HepG2 (cell line): ENCODE measurements at regions not wholly inside any gene's neighbourhood (a gene's known extent, or its start where the extent isn't known, plus 50 kb on each side); places are given as distances from the start of the nearest gene placed in this dataset.

Experiments
- ATAC-seq: fragments of 200-7000 bp; cut with Tn5 transposase; 3 replicates; pipeline ENCODE4 v1.9.1; 2020; ENCODE audit warnings: mild to moderate bottlenecking, moderate library complexity
- BruUV-seq: library from RNA; stranded (reverse); fragments of 400-500 nt; replicated peaks from 2 replicates; lab custom pipeline; 2021; lab: Mats Ljungman, UMichigan
- CTCF ChIA-PET: fragments of 300-600 bp; formaldehyde crosslinking; extraction: SDS; loops from one replicate; lab custom pipeline; 2021; ENCODE audit warnings: low total read pairs, inconsistent platforms, low intra/inter-chr PET ratio; lab: Yijun Ruan, JAX
- POLR2A ChIA-PET: fragments of 350-600 bp; sonication (Branson Sonifier 250); formaldehyde crosslinking; loops from one replicate; lab custom pipeline; 2020; ENCODE audit warnings: antibody characterized with exemption, inconsistent platforms; lab: Yijun Ruan, JAX
- DNase-seq: peaks from one replicate; pipeline ENCODE4 v3.0.0-alpha.2; 2015; ENCODE audit warnings: low spot score
- FAIRE-seq: peaks from 3 replicates; lab custom pipeline; 2011; peaks lifted over from hg19 to GRCh38; lab: Jason Lieb, UNC
- H2AFZ ChIP-seq: one replicate; pipeline ENCODE4 v1.6.1; 2011; ENCODE audit warnings: low read length, inconsistent platforms
- H3K27ac ChIP-seq: fragments of 300-600 bp; 3 replicates; pipeline ENCODE4 v1.8.0; 2011; ENCODE audit warnings: mixed run types, mild to moderate bottlenecking, mixed read lengths, low read length, inconsistent platforms; ENCODE audit not compliant: insufficient read depth; ENCODE audit errors: extremely low read length
- H3K27me3 ChIP-seq, 2 experiments: fragments of 200-600 bp in 1 of 2; 2 replicates in 1 of 2; 3 replicates in 1 of 2; pipeline versions ENCODE4 v1.6.0 to v1.8.0; 2011; ENCODE audit warnings: low read length in 2 of 2, mild to moderate bottlenecking in 2 of 2, moderate library complexity in 2 of 2, inconsistent platforms in 1 of 2; ENCODE audit not compliant: insufficient read depth in 2 of 2, control insufficient read depth in 1 of 2
- H3K36me3 ChIP-seq, 2 experiments: fragments of 200-600 bp in 1 of 2; replicated peaks in 1 of 2; 2 replicates in 1 of 2; 3 replicates in 1 of 2; pipeline versions ENCODE4 v1.5.1 to v1.8.0; 2011; ENCODE audit warnings: low read length in 2 of 2, inconsistent platforms in 1 of 2; ENCODE audit not compliant: insufficient read depth in 2 of 2, control insufficient read depth in 1 of 2
- H3K4me1 ChIP-seq: 2 replicates; pipeline ENCODE4 v1.5.1; 2012; ENCODE audit warnings: low read length, inconsistent platforms; ENCODE audit not compliant: insufficient read depth
- H3K4me2 ChIP-seq: 2 replicates; pipeline ENCODE4 v1.6.0; 2011; ENCODE audit warnings: low read depth, low read length, inconsistent platforms
- H3K4me3 ChIP-seq, 3 experiments: fragments of 200-600 bp in 1 of 3; sonication (generic), shearing (Covaris generic) in 1 of 3; replicated peaks in 1 of 3; 2 replicates each; pipeline ENCODE4 v1.5.1; 2011 to 2016; ENCODE audit warnings: low read length in 3 of 3, inconsistent platforms in 2 of 3, low read depth in 2 of 3, mild to moderate bottlenecking in 2 of 3, control low read depth in 1 of 3, mixed read lengths in 1 of 3; ENCODE audit not compliant: insufficient read depth in 1 of 3
- H3K79me2 ChIP-seq: one replicate; pipeline ENCODE4 v1.6.1; 2011; ENCODE audit warnings: low read length, inconsistent platforms; ENCODE audit not compliant: insufficient read depth
- H3K9ac ChIP-seq: 2 replicates; pipeline ENCODE4 v1.6.0; 2011; ENCODE audit warnings: mild to moderate bottlenecking, low read depth, low read length, inconsistent platforms; ENCODE audit not compliant: insufficient read depth
- H3K9me3 ChIP-seq: 2 replicates; pipeline ENCODE4 v1.5.1; 2012; ENCODE audit warnings: mild to moderate bottlenecking, low read length
- H4K20me1 ChIP-seq: 2 replicates; pipeline ENCODE4 v1.6.0; 2011; ENCODE audit warnings: inconsistent platforms, mild to moderate bottlenecking, low read length, moderate library complexity; ENCODE audit not compliant: insufficient read depth
- CEBPB ChIP-seq: IDR thresholded peaks from 2 replicates; pipeline ENCODE4 v1.6.1; 2011; ENCODE audit warnings: low read depth, low read length, improper control_type of control experiment, borderline replicate concordance
- FOSL2 ChIP-seq: sonication (generic); formaldehyde crosslinking; IDR thresholded peaks from 2 replicates; pipeline ENCODE4 v1.4.0; 2020; ENCODE audit warnings: missing genetic modification reagents
- GATAD2A ChIP-seq: IDR thresholded peaks from 2 replicates; pipeline ENCODE4 v1.6.1; 2016
- IKZF4 ChIP-seq: sonication (generic); formaldehyde crosslinking; IDR thresholded peaks from 2 replicates; pipeline ENCODE4 v1.5.1; 2020; ENCODE audit warnings: borderline replicate concordance, mild to moderate bottlenecking, low read depth, missing genetic modification reagents; ENCODE audit errors: not compliant biosample characterization
- IRF2 ChIP-seq: IDR thresholded peaks from 2 replicates; pipeline ENCODE4 v1.6.1; 2018; ENCODE audit warnings: missing genetic modification reagents, missing compliant biosample characterization
- NFE2L2 ChIP-seq: fragments of 150-350 bp; IDR thresholded peaks from 2 replicates; pipeline ENCODE4 v1.6.1; 2014; ENCODE audit warnings: low read length
- NFYC ChIP-seq: IDR thresholded peaks from 2 replicates; pipeline ENCODE4 v1.6.1; 2016; ENCODE audit warnings: missing genetic modification reagents, missing compliant biosample characterization
- TP53 ChIP-seq: sonication (generic); formaldehyde crosslinking; conservative IDR thresholded peaks from 2 replicates; pipeline ENCODE4 v1.4.0; 2020; ENCODE audit warnings: missing genetic modification reagents
- ZFY ChIP-seq: sonication (generic); formaldehyde crosslinking; IDR thresholded peaks from 2 replicates; pipeline ENCODE4 v1.4.0; 2020; ENCODE audit warnings: missing genetic modification reagents
- ZNF138 ChIP-seq: sonication (generic); formaldehyde crosslinking; IDR thresholded peaks from 2 replicates; pipeline ENCODE4 v1.5.0; 2020; ENCODE audit warnings: mild to moderate bottlenecking, low read depth, missing genetic modification reagents
- ZNF260 ChIP-seq: sonication (generic); formaldehyde crosslinking; IDR thresholded peaks from 2 replicates; pipeline ENCODE4 v1.4.0; 2020; ENCODE audit warnings: missing genetic modification reagents, low read depth, mild to moderate bottlenecking, borderline replicate concordance
- ZNF614 ChIP-seq: IDR thresholded peaks from 2 replicates; pipeline ENCODE4 v1.6.1; 2018; ENCODE audit warnings: missing biosample characterization, missing genetic modification reagents, inconsistent platforms, borderline replicate concordance
- ZNF652 ChIP-seq: IDR thresholded peaks from 2 replicates; pipeline ENCODE4 v1.6.1; 2016; ENCODE audit warnings: low read depth, borderline replicate concordance
- ZNF777 ChIP-seq: sonication (generic); formaldehyde crosslinking; IDR thresholded peaks from 2 replicates; pipeline ENCODE4 v1.4.0; 2020; ENCODE audit warnings: missing genetic modification reagents
- ZNF788 ChIP-seq: sonication (generic); formaldehyde crosslinking; IDR thresholded peaks from 2 replicates; pipeline ENCODE4 v1.5.0; 2020; ENCODE audit warnings: mild to moderate bottlenecking, missing genetic modification reagents, borderline replicate concordance
- WGBS: methylation state at CpG from one replicate; pipeline ENCODE4 v1.1.6; 2017; ENCODE audit warnings: low lambda C conversion rate; 5-methylcytosine and 5-hydroxymethylcytosine counted together
- in situ Hi-C: cut with HindIII; loops from 2 replicates; pipeline ENCODE4 v1.10.0; 2017; ENCODE audit warnings: low pct_unique_long_range_greater_than_20kb; ENCODE audit not compliant: extremely low pct_ligation_motif_present
- intact Hi-C: fragments of 100-400 bp; cut with micrococcal nuclease; formaldehyde crosslinking; loops from one replicate; pipeline ENCODE4 v1.10.0; 2022; ENCODE audit not compliant: unreplicated experiment
- TF ChIP-seq, protein P1 (sequence below): sonication (generic); formaldehyde crosslinking; IDR thresholded peaks from 2 replicates; pipeline ENCODE4 v1.4.0; 2020; ENCODE audit warnings: missing genetic modification reagents, low read depth, mild to moderate bottlenecking, borderline replicate concordance
- TF ChIP-seq, protein P2 (sequence below): sonication (generic); formaldehyde crosslinking; IDR thresholded peaks from 2 replicates; pipeline ENCODE4 v1.8.0; 2022; ENCODE audit warnings: mild to moderate bottlenecking, missing genetic modification reagents, moderate library complexity

DNA sequence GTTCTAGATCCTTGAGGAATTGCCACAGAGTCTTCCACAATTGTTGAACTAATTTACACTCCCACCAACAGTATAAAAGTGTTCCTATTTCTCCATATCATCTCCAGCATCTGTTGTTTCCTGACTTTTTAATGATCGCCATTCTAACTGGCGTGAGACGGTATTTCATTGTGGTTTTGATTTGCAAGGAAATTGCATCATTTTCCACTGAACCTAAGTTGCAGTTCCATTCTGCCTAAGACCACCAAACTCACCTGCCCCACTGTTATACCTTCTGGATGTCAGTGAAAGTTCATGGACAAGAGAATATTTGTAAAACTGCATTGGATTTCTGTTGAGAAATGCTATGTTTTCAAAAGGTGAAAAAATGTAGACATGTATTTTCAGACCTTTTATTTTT, 132.9 kb upstream of the ESR1 start:
- Histone ChIP-seq H3K79me2 (no peaks in the 10 kb centered on the region), H3K27me3 (no peaks in the 10 kb centered on the region; a peak in 1 of 5 replicates), H3K27ac (no peak overlapping the region), H3K36me3 (no peaks in the 10 kb centered on the region), H3K9me3 (peaks cover 4% of the 10 kb centered on the region; the same call in 1 of the 2 replicates), H3K9ac (no peak overlapping the region), H2AFZ (no peak overlapping the region), H3K4me1 (peaks cover 26% of the 10 kb centered on the region), H4K20me1 (no peaks in the 10 kb centered on the region), H3K4me2 (no peak overlapping the region), H3K4me3 (no peak overlapping the region)
- ATAC-seq: no peak
- in situ Hi-C loops (no loop called here), intact Hi-C loops (no loop called here)
- BruUV-seq: no TSS peak
- CTCF ChIA-PET: no interaction called here
- POLR2A ChIA-PET: no interaction called here
- 80% methylated on average over 3 of the region's 3 CpGs for WGBS
- no peak for FAIRE-seq
- no peak for DNase-seq
- peak; percentile 2; the same call in 1 of the 2 replicates for TF ChIP-seq CEBPB
- no peak for TF ChIP-seq NFE2L2

GRCh38 chr6:151675746-151676459, 131.6 kb upstream of the ESR1 start:
- DNase-seq (peak; percentile 64), ATAC-seq (peak; percentile 93), FAIRE-seq (peak; percentile 87)
- POLR2A ChIA-PET: interaction anchor here (1.0 kb wide), 1 partner anchor 40 kb away, joined by 3 read pairs; no protein-coding TSS in a partner anchor
- no peaks in the 10 kb centered on the region for H3K36me3 ChIP-seq
- no peak overlapping the region for H3K9ac ChIP-seq
- H3K79me2 ChIP-seq: no peaks in the 10 kb centered on the region
- in situ Hi-C loops (loop anchor here (5.0 kb wide), 1 partner anchor 446 kb away; no protein-coding TSS in a partner anchor), intact Hi-C loops (loop anchor here (1.0 to 5.0 kb wide), 4 partner anchors 89 to 681 kb away; no protein-coding TSS in a partner anchor)
- no peaks in the 10 kb centered on the region for H4K20me1 ChIP-seq
- H3K4me3 ChIP-seq: no peak overlapping the region
- WGBS: 7% methylated on average over 8 of the region's 8 CpGs
- CTCF ChIA-PET: interaction anchor here (1.1 to 1.7 kb wide), 3 partner anchors 28 to 592 kb away, joined by 5 to 7 read pairs (median 6); no protein-coding TSS in a partner anchor
- H2AFZ ChIP-seq: no peak overlapping the region
- BruUV-seq: no TSS peak
- H3K4me1 ChIP-seq: peaks cover 26% of the 10 kb centered on the region
- no peak overlapping the region for H3K4me2 ChIP-seq
- H3K27me3 ChIP-seq: no peaks in the 10 kb centered on the region; a peak in 1 of 5 replicates
- peaks cover 4% of the 10 kb centered on the region; the same call in 1 of the 2 replicates for H3K9me3 ChIP-seq
- no peak overlapping the region for H3K27ac ChIP-seq
- TF ChIP-seq ZNF777 (CRISPR knock-in tag): no peak
- TF ChIP-seq ZNF260 (CRISPR knock-in tag): no peak
- TF ChIP-seq NFYC (CRISPR knock-in tag): no peak
- TF ChIP-seq GATAD2A: peak; percentile 46; the same call in 1 of the 2 replicates
- TF ChIP-seq TP53 (CRISPR knock-in tag): no peak
- TF ChIP-seq IKZF4 (CRISPR knock-in tag): no peak
- TF ChIP-seq FOSL2 (CRISPR knock-in tag): peak; percentile 49; the same call in 1 of the 2 replicates
- TF ChIP-seq ZNF652 (CRISPR knock-in tag): no peak
- TF ChIP-seq IRF2: peak; percentile 64
- TF ChIP-seq, protein P1, sequence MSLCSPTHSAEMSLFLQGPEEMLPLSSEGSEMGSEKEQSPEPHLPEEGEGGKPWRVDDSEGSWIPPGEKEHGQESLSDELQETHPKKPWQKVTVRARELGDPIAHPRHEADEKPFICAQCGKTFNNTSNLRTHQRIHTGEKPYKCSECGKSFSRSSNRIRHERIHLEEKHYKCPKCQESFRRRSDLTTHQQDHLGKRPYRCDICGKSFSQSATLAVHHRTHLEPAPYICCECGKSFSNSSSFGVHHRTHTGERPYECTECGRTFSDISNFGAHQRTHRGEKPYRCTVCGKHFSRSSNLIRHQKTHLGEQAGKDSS (CRISPR knock-in tag): peak; percentile 54; the same call in 1 of the 2 replicates
- TF ChIP-seq ZFY (CRISPR knock-in tag): no peak
- TF ChIP-seq ZNF788 (CRISPR knock-in tag): peak; percentile 30; the same call in 1 of the 2 replicates
- TF ChIP-seq, protein P2, sequence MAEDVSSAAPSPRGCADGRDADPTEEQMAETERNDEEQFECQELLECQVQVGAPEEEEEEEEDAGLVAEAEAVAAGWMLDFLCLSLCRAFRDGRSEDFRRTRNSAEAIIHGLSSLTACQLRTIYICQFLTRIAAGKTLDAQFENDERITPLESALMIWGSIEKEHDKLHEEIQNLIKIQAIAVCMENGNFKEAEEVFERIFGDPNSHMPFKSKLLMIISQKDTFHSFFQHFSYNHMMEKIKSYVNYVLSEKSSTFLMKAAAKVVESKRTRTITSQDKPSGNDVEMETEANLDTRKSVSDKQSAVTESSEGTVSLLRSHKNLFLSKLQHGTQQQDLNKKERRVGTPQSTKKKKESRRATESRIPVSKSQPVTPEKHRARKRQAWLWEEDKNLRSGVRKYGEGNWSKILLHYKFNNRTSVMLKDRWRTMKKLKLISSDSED (CRISPR knock-in tag): no peak
- TF ChIP-seq ZNF614 (CRISPR knock-in tag): peak; percentile 50; the same call in 1 of the 2 replicates
- TF ChIP-seq ZNF138 (CRISPR knock-in tag): no peak
